Right atrium auricular region (tissue), 2 donors: ENCODE measurements at regions not wholly inside any gene's neighbourhood (a gene's known extent, or its start where the extent isn't known, plus 50 kb on each side); places are given as distances from the start of the nearest gene placed in this dataset.

ENCODE experiments used
- DNase-seq: peaks from one replicate; pipeline ENCODE4 v3.0.0-alpha.2; 2019; ENCODE audit warnings: low spot score
- H3K27ac ChIP-seq, 2 donors: fragments of 200-600 bp; sonication (generic); 1 replicate in 1 of 2; 2 replicates in 1 of 2; pipeline ENCODE4 v1.5.1; 2016 to 2019
- H3K27me3 ChIP-seq, 2 donors: fragments of 200-600 bp; sonication (generic); one replicate each; pipeline versions ENCODE4 v1.5.1 to v1.6.0; 2017 to 2019
- H3K36me3 ChIP-seq: fragments of 200-600 bp; sonication (generic); one replicate; pipeline ENCODE4 v1.5.1; 2016
- H3K4me1 ChIP-seq, 2 donors: fragments of 200-600 bp; sonication (generic); one replicate each; pipeline versions ENCODE4 v1.5.1 to v1.6.0; 2017 to 2019
- H3K4me3 ChIP-seq, 2 donors: fragments of 200-600 bp; sonication (generic); 1 replicate in 1 of 2; 2 replicates in 1 of 2; pipeline ENCODE4 v1.5.1; 2017 to 2019; ENCODE audit warnings: mild to moderate bottlenecking in 1 of 2, moderate library complexity in 1 of 2
- H3K9me3 ChIP-seq, 2 donors: fragments of 200-600 bp; sonication (generic); one replicate each; pipeline ENCODE4 v1.5.1; 2019
- CTCF ChIP-seq, 2 donors: fragments of 200-600 bp; sonication (generic); IDR thresholded peaks; one replicate each; pipeline ENCODE4 v1.5.1; 2019; ENCODE audit warnings: antibody characterized with exemption in 2 of 2

- DNase-seq: no peak
- Histone ChIP-seq H3K36me3 (no peaks in the 10 kb centered on the region), H3K9me3 (peaks cover 0 to 6% of the 10 kb centered on the region in 2 donors), H3K27ac (no peak overlapping the region), H3K4me3 (no peak overlapping the region), H3K4me1 (no peaks in the 10 kb centered on the region), H3K27me3 (no peaks in the 10 kb centered on the region)
- no peak for TF ChIP-seq CTCF (IDR thresholded peaks at IDR 0.05)
These were observed 1410.4 kb downstream of the EPHA7 start for GRCh38 chr6:92008757-92009502.

- no peak for DNase-seq
- H3K9me3 ChIP-seq: no peaks in the 10 kb centered on the region
- no peak for TF ChIP-seq CTCF (IDR thresholded peaks at IDR 0.05)
- no peak overlapping the region for H3K27ac ChIP-seq
- no peaks in the 10 kb centered on the region for H3K4me1 ChIP-seq
- H3K36me3 ChIP-seq: no peaks in the 10 kb centered on the region
- H3K27me3 ChIP-seq: no peaks in the 10 kb centered on the region
- H3K4me3 ChIP-seq: no peak overlapping the region
These were observed 1413.2 kb upstream of the MAP3K7 start for GRCh38 chr6:92000112-92000511.

GRCh38 chr6:91994787-91995186, 1407.9 kb upstream of the MAP3K7 start:
- Histone ChIP-seq H3K27me3 (no peaks in the 10 kb centered on the region), H3K27ac (no peak overlapping the region), H3K9me3 (no peaks in the 10 kb centered on the region), H3K36me3 (no peaks in the 10 kb centered on the region), H3K4me1 (no peaks in the 10 kb centered on the region), H3K4me3 (no peak overlapping the region)
- no peak for DNase-seq
- no peak for TF ChIP-seq CTCF (IDR thresholded peaks at IDR 0.05)

- no peak for DNase-seq
- Histone ChIP-seq H3K9me3 (no peaks in the 10 kb centered on the region), H3K27ac (no peak overlapping the region), H3K4me3 (no peak overlapping the region), H3K27me3 (no peaks in the 10 kb centered on the region), H3K36me3 (no peaks in the 10 kb centered on the region), H3K4me1 (no peaks in the 10 kb centered on the region)
- no peak for TF ChIP-seq CTCF (IDR thresholded peaks at IDR 0.05)
These were observed 1395.7 kb upstream of the MAP3K7 start for GRCh38 chr6:91982559-91982958.

- Histone ChIP-seq H3K4me3 (no peak overlapping the region), H3K4me1 (no peaks in the 10 kb centered on the region), H3K36me3 (no peaks in the 10 kb centered on the region), H3K9me3 (no peaks in the 10 kb centered on the region), H3K27me3 (no peaks in the 10 kb centered on the region), H3K27ac (no peak overlapping the region)
- no peak for TF ChIP-seq CTCF (IDR thresholded peaks at IDR 0.05)
- no peak for DNase-seq
These were observed 1389.9 kb upstream of the MAP3K7 start for GRCh38 chr6:91976797-91977196.

- Histone ChIP-seq H3K36me3 (no peaks in the 10 kb centered on the region), H3K9me3 (no peaks in the 10 kb centered on the region), H3K27me3 (no peaks in the 10 kb centered on the region), H3K4me1 (no peaks in the 10 kb centered on the region), H3K4me3 (no peak overlapping the region), H3K27ac (no peak overlapping the region)
- DNase-seq: no peak
- TF ChIP-seq CTCF (IDR thresholded peaks at IDR 0.05): no peak
These were observed 1383.8 kb upstream of the MAP3K7 start for GRCh38 chr6:91970700-91971099.
